ENCODE measurements at regions not wholly inside any gene's neighbourhood (a gene's known extent, or its start where the extent isn't known, plus 50 kb on each side); places are given as distances from the start of the nearest gene placed in this dataset.
A peak's percentile ranks its signal among the peaks of the same experiment; 100 is the strongest.

DNA sequence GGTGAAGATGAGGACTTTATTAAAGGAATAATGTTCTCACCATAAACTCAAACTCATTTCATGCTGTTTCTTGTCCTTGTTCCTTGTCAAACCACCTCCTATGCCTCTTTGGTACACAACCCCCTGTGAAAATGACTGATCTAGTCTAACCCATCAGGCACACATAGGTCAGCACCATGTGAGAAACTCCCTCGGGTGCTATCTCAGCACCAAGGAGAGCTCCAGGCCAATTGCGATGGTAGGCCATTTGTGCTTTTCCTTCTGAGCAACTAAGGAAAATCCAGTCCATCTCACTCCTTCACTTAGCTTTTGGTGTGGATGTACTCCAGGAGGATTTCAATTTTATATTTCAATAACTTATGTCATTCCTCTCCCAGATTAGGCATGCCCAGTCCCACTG is 199.8 kb downstream of the ZNF608 start:
- Histone ChIP-seq H2BK120ac (replicated peaks; ENCODE audit: low read depth, low read length) (no peak overlapping the region), H3K4me3 (ENCODE audit: extremely low read depth in 1 of 4, insufficient read depth in 2 of 4, low read depth in 3 of 4, low read length in 4 of 4) (no peak overlapping the region), H2BK20ac (ENCODE audit: low read length) (no peak overlapping the region), H4K91ac (replicated peaks; ENCODE audit: insufficient read length, low read length) (no peak overlapping the region), H4K20me1 (replicated peaks in 1 of 2; ENCODE audit: control insufficient read depth in 1 of 2, insufficient read depth in 2 of 2, low read length in 2 of 2) (no peaks in the 10 kb centered on the region), H2AK5ac (ENCODE audit: low read depth, low read length) (no peak overlapping the region), H2BK12ac (ENCODE audit: low read depth, low read length) (no peak overlapping the region), H2BK15ac (ENCODE audit: low read length) (no peak overlapping the region), H3K27ac (ENCODE audit: low read depth, low read length) (no peak overlapping the region), H3K79me2 (ENCODE audit: control insufficient read depth in 1 of 2, insufficient read depth in 2 of 2, low read length in 2 of 2) (no peaks in the 10 kb centered on the region), H2AFZ (ENCODE audit: low read length) (no peak overlapping the region), H3K14ac (ENCODE audit: insufficient read length) (no peak overlapping the region), H2BK5ac (ENCODE audit: low read depth, low read length) (no peak overlapping the region), H3K4me2 (ENCODE audit: insufficient read depth in 1 of 2, low read depth in 2 of 2, low read length in 2 of 2) (no peak overlapping the region), H3K9ac (replicated peaks in 1 of 4; ENCODE audit: extremely low read depth in 1 of 4, low read depth in 3 of 4, low read length in 3 of 4) (no peak overlapping the region), H3K56ac (replicated peaks; ENCODE audit: insufficient read length, low read depth, low read length) (no peak overlapping the region), H3K27me3 (replicated peaks in 1 of 4; ENCODE audit: control insufficient read depth in 3 of 4, extremely low read depth in 1 of 4, insufficient read depth in 3 of 4, low read length in 3 of 4) (no peaks in the 10 kb centered on the region), H3K23me2 (ENCODE audit: low read depth, low read length) (no peaks in the 10 kb centered on the region; the same call in 1 of the 2 replicates), H3K18ac (ENCODE audit: extremely low read depth, low read length) (no peak overlapping the region), H3K9me3 (ENCODE audit: insufficient read depth in 2 of 2, low read depth in 1 of 2, low read length in 1 of 2) (no peaks in the 10 kb centered on the region), H3K36me3 (ENCODE audit: control insufficient read depth in 2 of 4, insufficient read depth in 4 of 4, low read length in 3 of 4) (no peaks in the 10 kb centered on the region), H3K23ac (ENCODE audit: insufficient read length) (no peak overlapping the region), H4K5ac (ENCODE audit: insufficient read length, low read depth, low read length) (no peak overlapping the region), H3K4ac (replicated peaks; ENCODE audit: insufficient read length, low read depth, low read length) (no peak overlapping the region), H4K8ac (ENCODE audit: extremely low read depth, insufficient read depth, low read length) (no peak overlapping the region), H3K4me1 (replicated peaks in 1 of 4; ENCODE audit: control insufficient read depth in 3 of 4, insufficient read depth in 4 of 4, low read length in 3 of 4) (peaks cover 0 to 9% (median 6%) of the 10 kb centered on the region in 4 experiments; a peak in 3 of 7 replicates), H3K79me1 (ENCODE audit: low read depth, low read length) (no peaks in the 10 kb centered on the region)
- ChIA-PET POLR2A (ENCODE audit: partially characterized antibody) (no interaction called here), CTCF (ENCODE audit: partially characterized antibody) (interaction anchor here (1.4 kb wide), 1 partner anchor 97 kb away, joined by 3 read pairs; no protein-coding TSS in a partner anchor)
- FAIRE-seq (no peak), DNase-seq (ENCODE audit: low read depth in 1 of 2, low spot score in 2 of 2) (peak in 1 of 2 experiments; percentile 53)
- TF ChIP-seq RFX5 (IDR thresholded peaks at IDR 0.05; ENCODE audit: borderline replicate concordance, low read depth, low read length) (no peak), SUZ12 (IDR thresholded peaks at IDR 0.05; ENCODE audit: low read length) (no peak), SRF (IDR thresholded peaks at IDR 0.05; ENCODE audit: low read depth, low read length) (no peak), CHD1 (IDR thresholded peaks at IDR 0.05; ENCODE audit: low read depth, low read length) (no peak), CHD2 (IDR thresholded peaks at IDR 0.05; ENCODE audit: low read length) (no peak), MAFK (IDR thresholded peaks at IDR 0.05; ENCODE audit: low read depth, low read length) (no peak), NANOG (IDR thresholded peaks at IDR 0.05; ENCODE audit: insufficient read depth, low read depth, low read length, poor library complexity, severe bottlenecking) (no peak), TEAD4 (IDR thresholded peaks at IDR 0.05; ENCODE audit: low read depth, low read length) (no peak), SP1 (IDR thresholded peaks at IDR 0.05; ENCODE audit: low read depth, low read length) (no peak), HDAC6 (IDR thresholded peaks at IDR 0.05; ENCODE audit: low read depth, low read length) (no peak), POLR2AphosphoS5 (IDR thresholded peaks at IDR 0.05; ENCODE audit: low read depth, low read length) (no peak), TCF12 (IDR thresholded peaks at IDR 0.05; ENCODE audit: low read depth, low read length) (no peak), TAF1 (IDR thresholded peaks at IDR 0.05; ENCODE audit: low read depth, low read length) (no peak), BRCA1 (IDR thresholded peaks at IDR 0.05; ENCODE audit: low read depth, low read length) (no peak)
- TF ChIP-seq, protein P1, sequence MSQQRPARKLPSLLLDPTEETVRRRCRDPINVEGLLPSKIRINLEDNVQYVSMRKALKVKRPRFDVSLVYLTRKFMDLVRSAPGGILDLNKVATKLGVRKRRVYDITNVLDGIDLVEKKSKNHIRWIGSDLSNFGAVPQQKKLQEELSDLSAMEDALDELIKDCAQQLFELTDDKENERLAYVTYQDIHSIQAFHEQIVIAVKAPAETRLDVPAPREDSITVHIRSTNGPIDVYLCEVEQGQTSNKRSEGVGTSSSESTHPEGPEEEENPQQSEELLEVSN (IDR thresholded peaks at IDR 0.05) = no peak
- TF ChIP-seq, protein P2, sequence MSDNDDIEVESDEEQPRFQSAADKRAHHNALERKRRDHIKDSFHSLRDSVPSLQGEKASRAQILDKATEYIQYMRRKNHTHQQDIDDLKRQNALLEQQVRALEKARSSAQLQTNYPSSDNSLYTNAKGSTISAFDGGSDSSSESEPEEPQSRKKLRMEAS (IDR thresholded peaks at IDR 0.05) = no peak
- 82% methylated on average over 2 of the region's 2 CpGs; no CpG with 5 or more reads in 1 of the 2 experiments for WGBS, 2 experiments (ENCODE audit: extremely low coverage in 1 of 2, insufficient coverage in 1 of 2, insufficient read length in 1 of 2, insufficient replicate concordance in 2 of 2, low coverage in 1 of 2, low lambda C conversion rate in 2 of 2, missing lambda C conversion rate in 1 of 2)

Data from H1 (cell line).